NT2/D1 (cell line): ENCODE measurements at regions not wholly inside any gene's neighbourhood (a gene's known extent, or its start where the extent isn't known, plus 50 kb on each side); places are given as distances from the start of the nearest gene placed in this dataset.
"Not testable (repeated sequence)": the region's sequence is repeated elsewhere in the genome, so short reads cannot be mapped to it uniquely, and the experiment has no call there.

Source experiments
- DNase-seq: peaks from one replicate; pipeline ENCODE4 v3.0.0-alpha.2; 2011; ENCODE audit warnings: low read depth, low spot score
- H3K27me3 ChIP-seq: 2 replicates; pipeline ENCODE4 v1.6.0; 2011; ENCODE audit warnings: mild to moderate bottlenecking; ENCODE audit not compliant: insufficient read length, insufficient read depth
- H3K36me3 ChIP-seq: 2 replicates; pipeline ENCODE4 v1.6.1; 2011; ENCODE audit warnings: mild to moderate bottlenecking, low read length, mixed read lengths; ENCODE audit not compliant: insufficient read depth, insufficient read length
- H3K4me1 ChIP-seq: 2 replicates; pipeline ENCODE4 v1.5.1; 2011; ENCODE audit not compliant: insufficient read depth, insufficient read length
- H3K4me3 ChIP-seq: 2 replicates; pipeline ENCODE4 v1.5.1; 2011; ENCODE audit warnings: low read depth; ENCODE audit not compliant: insufficient read length
- H3K9ac ChIP-seq: 2 replicates; pipeline ENCODE4 v1.6.0; 2011; ENCODE audit warnings: low read depth; ENCODE audit not compliant: insufficient read length
- H3K9me3 ChIP-seq: 2 replicates; pipeline ENCODE4 v1.5.1; 2011; ENCODE audit warnings: mild to moderate bottlenecking, low read length; ENCODE audit not compliant: insufficient read depth
- SUZ12 ChIP-seq: IDR thresholded peaks from 2 replicates; pipeline ENCODE4 v1.6.1; 2011; ENCODE audit not compliant: insufficient read length, insufficient read depth; ENCODE audit errors: extremely low read depth
- YY1 ChIP-seq: IDR thresholded peaks from 2 replicates; pipeline ENCODE4 v1.6.1; 2011; ENCODE audit not compliant: insufficient read length, insufficient read depth
- ZNF274 ChIP-seq: IDR thresholded peaks from 2 replicates; pipeline ENCODE4 v1.6.1; 2011; ENCODE audit warnings: mild to moderate bottlenecking, low read depth, low read length

DNA sequence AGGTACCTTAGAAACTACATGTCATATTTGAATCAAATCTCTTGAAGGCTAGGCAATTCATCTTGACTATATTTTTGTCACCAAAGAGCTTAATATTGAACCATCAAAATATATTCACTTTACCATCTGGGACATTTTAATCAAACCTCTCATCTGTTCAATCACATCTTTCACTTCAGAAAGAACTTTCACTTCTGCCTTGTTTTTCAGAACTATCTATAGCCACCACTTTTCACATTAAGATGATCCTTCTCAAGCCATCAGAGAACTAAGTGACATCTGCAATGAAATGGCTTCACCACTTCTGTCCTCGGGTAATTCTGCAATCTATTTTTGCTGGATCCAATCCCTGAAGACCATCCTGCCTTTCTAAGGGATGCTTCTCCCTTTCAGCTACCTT lies 57.8 kb downstream of the OR2B2 start:
- H3K4me3 ChIP-seq: no peak overlapping the region
- no peaks in the 10 kb centered on the region for H3K27me3 ChIP-seq
- no peak for TF ChIP-seq YY1
- no peak for TF ChIP-seq ZNF274
- no peak for TF ChIP-seq SUZ12
- H3K4me1 ChIP-seq: no peaks in the 10 kb centered on the region
- no peak for DNase-seq
- no peak overlapping the region for H3K9ac ChIP-seq
- H3K36me3 ChIP-seq: no peaks in the 10 kb centered on the region
- H3K9me3 ChIP-seq: no peaks in the 10 kb centered on the region

- DNase-seq: no peak
- H3K36me3 ChIP-seq: no peaks in the 10 kb centered on the region
- H3K27me3 ChIP-seq: no peaks in the 10 kb centered on the region
- no peak overlapping the region for H3K4me3 ChIP-seq
- H3K4me1 ChIP-seq: no peaks in the 10 kb centered on the region
- no peak overlapping the region for H3K9ac ChIP-seq
- no peak for TF ChIP-seq SUZ12
- no peak for TF ChIP-seq ZNF274
- no peak for TF ChIP-seq YY1
- no peaks in the 10 kb centered on the region for H3K9me3 ChIP-seq
Observed at GRCh38 chr6:27851440-27851839, 60.8 kb downstream of the OR2B2 start.

DNA sequence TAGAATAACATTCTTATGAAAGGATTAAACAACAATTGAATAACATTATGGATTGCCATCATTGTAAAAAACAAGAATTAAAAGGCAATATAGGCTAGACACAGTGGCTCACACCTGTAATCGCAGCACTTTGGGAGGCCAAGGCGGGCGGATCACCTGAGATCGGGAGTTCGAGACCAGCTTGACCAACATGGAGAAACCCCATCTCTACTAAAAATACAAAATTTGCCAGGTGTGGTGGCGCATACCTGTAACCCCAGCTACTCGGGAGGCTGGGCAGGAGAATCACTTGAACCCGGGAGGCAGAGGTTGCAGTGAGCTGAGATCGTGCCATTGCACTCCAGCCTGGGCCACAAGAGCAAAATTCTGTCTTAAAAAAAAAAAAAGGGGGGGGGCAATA lies 63.2 kb downstream of the OR2B2 start:
- not testable (repeated sequence) for DNase-seq, H3K9me3 ChIP-seq, H3K4me1 ChIP-seq, H3K36me3 ChIP-seq, H3K27me3 ChIP-seq, H3K4me3 ChIP-seq, H3K9ac ChIP-seq

- TF ChIP-seq SUZ12 (no peak), ZNF274 (no peak), YY1 (no peak)
- Histone ChIP-seq H3K9me3 (no peaks in the 10 kb centered on the region), H3K4me3 (no peak overlapping the region), H3K9ac (no peak overlapping the region), H3K36me3 (peaks cover 4% of the 10 kb centered on the region), H3K27me3 (no peaks in the 10 kb centered on the region), H3K4me1 (no peaks in the 10 kb centered on the region)
- no peak for DNase-seq
Observed at GRCh38 chr6:27847706-27848105, 64.5 kb downstream of the OR2B2 start.

- Histone ChIP-seq H3K9me3 (no peaks in the 10 kb centered on the region), H3K4me3 (no peak overlapping the region), H3K4me1 (no peaks in the 10 kb centered on the region), H3K9ac (no peak overlapping the region), H3K36me3 (peaks cover 4% of the 10 kb centered on the region), H3K27me3 (no peaks in the 10 kb centered on the region)
- no peak for TF ChIP-seq ZNF274
- TF ChIP-seq SUZ12: no peak
- no peak for TF ChIP-seq YY1
- no peak for DNase-seq
Observed at GRCh38 chr6:27840572-27840971, 71.6 kb downstream of the OR2B2 start.

DNA sequence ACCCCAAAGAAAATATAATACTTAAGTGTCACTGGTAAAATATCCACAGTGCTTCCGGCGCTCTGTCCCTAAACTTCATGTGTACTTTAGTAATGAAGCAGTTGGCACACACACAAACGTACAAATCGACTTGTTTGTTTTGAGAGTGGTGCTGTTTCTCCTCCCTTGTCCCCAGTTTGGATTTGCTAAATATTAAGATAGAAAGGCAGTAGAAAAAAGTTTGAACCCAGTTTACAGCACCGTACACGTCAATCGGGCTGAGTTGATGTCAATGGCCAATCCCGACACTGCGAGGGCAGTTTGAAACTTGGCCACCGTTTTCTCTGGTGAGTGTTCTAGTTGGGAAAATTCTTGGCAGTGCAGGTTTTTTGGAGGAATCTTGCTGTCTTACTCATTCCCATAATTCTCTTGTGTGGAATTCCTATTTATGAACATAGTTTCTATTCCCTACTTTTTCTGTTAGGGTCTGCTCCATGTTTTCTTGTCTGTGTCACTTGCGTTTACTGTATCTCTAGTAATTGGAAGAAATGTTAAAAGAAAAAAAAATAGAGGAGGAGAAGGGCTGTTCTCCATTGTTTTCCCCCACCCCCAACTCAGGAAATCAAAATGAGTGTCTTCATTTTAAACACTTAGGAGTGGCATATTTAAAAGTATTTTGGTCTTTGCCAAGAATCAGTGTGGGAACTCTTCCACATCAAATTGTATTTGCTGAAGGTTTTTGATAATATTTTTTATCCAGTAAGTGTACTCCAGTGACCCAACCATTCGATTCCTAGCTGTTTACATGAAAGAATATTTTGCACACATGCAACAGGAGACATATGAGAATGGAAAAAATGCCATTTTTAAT lies 72.3 kb downstream of the OR2B2 start:
- H3K27me3 ChIP-seq: no peaks in the 10 kb centered on the region
- TF ChIP-seq YY1 (no peak), SUZ12 (no peak), ZNF274 (no peak)
- no peaks in the 10 kb centered on the region for H3K9me3 ChIP-seq
- DNase-seq: no peak
- no peaks in the 10 kb centered on the region for H3K4me1 ChIP-seq
- H3K4me3 ChIP-seq: peak overlapping the region; percentile 74
- peak overlapping the region; percentile 89 for H3K9ac ChIP-seq
- H3K36me3 ChIP-seq: no peaks in the 10 kb centered on the region

DNA sequence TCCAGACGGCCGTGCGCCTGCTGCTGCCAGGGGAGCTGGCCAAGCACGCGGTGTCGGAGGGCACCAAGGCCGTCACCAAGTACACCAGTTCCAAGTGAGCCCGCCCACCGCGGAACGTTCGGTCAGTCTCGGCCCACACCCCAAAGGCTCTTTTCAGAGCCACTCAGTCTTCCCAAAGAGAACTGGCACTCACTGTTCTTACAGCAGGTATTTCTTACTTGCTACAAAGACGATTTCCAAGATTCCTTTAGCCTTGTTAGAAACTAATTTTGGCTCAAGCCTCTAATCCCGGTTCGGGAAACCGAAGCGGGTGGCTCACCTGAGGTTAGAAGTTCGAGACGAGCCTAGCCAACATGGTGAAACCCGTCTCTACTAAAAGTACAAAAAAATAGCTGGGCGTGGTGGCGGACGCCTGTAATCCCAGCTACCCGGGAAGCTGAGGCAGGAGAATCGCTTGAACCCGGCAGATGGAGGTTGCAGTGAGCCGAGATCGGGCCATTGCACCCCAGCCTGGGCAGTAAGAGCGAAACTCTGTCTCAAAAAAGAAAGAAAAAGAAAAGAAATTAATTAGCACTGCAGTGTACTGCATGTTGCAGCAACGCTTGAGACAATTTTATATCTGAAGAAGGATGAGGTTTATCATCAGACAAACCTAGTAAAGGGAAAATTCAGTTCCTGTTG lies 73.1 kb downstream of the OR2B2 start:
- H3K27me3 ChIP-seq: no peaks in the 10 kb centered on the region
- H3K36me3 ChIP-seq: no peaks in the 10 kb centered on the region
- H3K4me1 ChIP-seq: no peaks in the 10 kb centered on the region
- peak overlapping the region; percentile 74 for H3K4me3 ChIP-seq
- peak overlapping the region; percentile 89 for H3K9ac ChIP-seq
- no peaks in the 10 kb centered on the region for H3K9me3 ChIP-seq
- DNase-seq: no peak
- TF ChIP-seq YY1 (no peak), ZNF274 (no peak), SUZ12 (no peak)
